ENCODE measurements at regions not wholly inside any gene's neighbourhood (a gene's known extent, or its start where the extent isn't known, plus 50 kb on each side); places are given as distances from the start of the nearest gene placed in this dataset.

DNA sequence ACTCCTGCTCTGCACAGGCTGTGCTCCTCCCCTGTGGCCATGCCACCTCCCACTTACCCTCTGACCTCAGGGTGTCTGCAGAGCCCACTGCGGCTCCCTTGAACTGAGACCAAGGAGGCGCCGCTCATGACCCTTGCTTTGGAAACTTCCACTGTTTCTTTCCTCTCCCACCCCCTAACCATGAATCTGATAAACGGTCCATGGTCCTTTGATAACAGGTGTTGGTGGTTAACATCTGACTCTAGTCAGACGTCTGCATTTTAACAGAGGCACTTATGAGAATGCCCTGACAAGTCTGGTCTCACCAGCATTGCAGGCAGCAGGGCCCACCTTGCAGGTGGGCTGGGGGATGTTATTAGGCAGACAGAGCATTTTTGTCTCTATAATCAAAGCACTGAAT, 113.6 kb upstream of the APCDD1 start:
- H3K9ac ChIP-seq (ENCODE audit: insufficient read length, low read depth): no peak overlapping the region
- no peak overlapping the region for H3K4me3 ChIP-seq (ENCODE audit: insufficient read length, low read depth)
- H3K36me3 ChIP-seq (ENCODE audit: insufficient read depth, insufficient read length, low read length): no peaks in the 10 kb centered on the region
- H3K27me3 ChIP-seq (ENCODE audit: insufficient read depth, insufficient read length): no peaks in the 10 kb centered on the region
- TF ChIP-seq YY1 (IDR thresholded peaks at IDR 0.05; ENCODE audit: insufficient read depth, insufficient read length) (no peak), SUZ12 (IDR thresholded peaks at IDR 0.05; ENCODE audit: extremely low read depth, insufficient read depth, insufficient read length) (no peak), ZNF274 (IDR thresholded peaks at IDR 0.05; ENCODE audit: low read depth, low read length) (no peak)
- no peaks in the 10 kb centered on the region for H3K4me1 ChIP-seq (ENCODE audit: insufficient read depth, insufficient read length)
- no peaks in the 10 kb centered on the region for H3K9me3 ChIP-seq (ENCODE audit: insufficient read depth, low read length)
- no peak for DNase-seq (ENCODE audit: low read depth, low spot score)

DNA sequence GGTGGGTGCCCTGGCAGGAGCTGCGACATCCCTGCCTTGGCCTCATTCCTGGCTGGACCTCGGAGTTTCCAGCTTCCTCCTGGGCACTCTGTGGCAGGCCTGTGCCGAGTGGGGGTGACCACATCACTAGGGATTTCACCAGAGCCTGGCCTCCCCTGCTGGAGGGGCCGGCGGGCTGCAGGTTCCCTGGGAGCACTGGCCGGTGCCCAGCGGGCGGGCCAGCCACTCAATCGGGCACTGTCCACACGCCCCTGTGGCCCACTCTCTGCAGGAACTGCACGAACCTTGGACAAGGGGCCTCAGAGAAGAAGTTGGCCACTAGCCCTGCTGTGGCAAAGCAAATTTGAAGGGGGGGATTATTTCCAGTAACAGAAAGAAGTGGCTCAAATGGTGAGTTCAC, 110.7 kb upstream of the APCDD1 start:
- H3K9ac ChIP-seq (ENCODE audit: insufficient read length, low read depth): no peak overlapping the region
- H3K36me3 ChIP-seq (ENCODE audit: insufficient read depth, insufficient read length, low read length): no peaks in the 10 kb centered on the region
- TF ChIP-seq YY1 (IDR thresholded peaks at IDR 0.05; ENCODE audit: insufficient read depth, insufficient read length): no peak
- H3K4me3 ChIP-seq (ENCODE audit: insufficient read length, low read depth): no peak overlapping the region
- H3K9me3 ChIP-seq (ENCODE audit: insufficient read depth, low read length): no peaks in the 10 kb centered on the region
- H3K4me1 ChIP-seq (ENCODE audit: insufficient read depth, insufficient read length): no peaks in the 10 kb centered on the region
- no peak for DNase-seq (ENCODE audit: low read depth, low spot score)
- no peaks in the 10 kb centered on the region for H3K27me3 ChIP-seq (ENCODE audit: insufficient read depth, insufficient read length)

DNA sequence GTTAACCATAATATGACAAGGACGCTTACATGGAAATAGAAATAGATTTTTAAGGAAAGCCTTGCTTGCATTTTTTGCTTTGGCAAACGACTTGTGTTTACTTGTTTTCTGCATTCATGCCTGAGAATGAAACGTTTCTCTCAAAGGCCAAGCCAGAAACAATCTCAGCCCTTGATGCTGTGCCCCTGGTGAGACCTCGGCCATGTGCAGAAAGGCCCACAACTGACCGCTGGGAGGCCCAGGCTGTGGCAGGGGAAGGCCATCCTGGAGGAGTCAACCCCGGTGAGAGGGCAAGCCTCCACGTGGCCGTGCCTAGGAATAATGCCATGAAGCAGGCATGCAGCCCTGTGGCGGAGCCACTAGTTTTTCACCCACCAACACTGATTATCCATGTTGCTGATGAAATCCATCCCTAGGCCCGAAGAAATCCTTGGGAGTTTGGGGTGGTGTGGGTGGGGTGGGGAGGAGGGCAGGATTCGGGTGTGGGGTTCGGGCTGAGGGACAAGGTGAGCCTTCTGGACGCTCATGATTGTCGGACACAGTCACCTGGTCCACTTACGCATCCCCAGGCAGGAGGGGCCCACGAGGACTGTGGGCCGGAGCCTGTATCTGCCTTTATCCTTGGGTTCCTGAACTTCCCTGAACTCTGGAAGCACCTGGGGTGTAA, 107.6 kb upstream of the APCDD1 start:
- Histone ChIP-seq H3K9me3 (ENCODE audit: insufficient read depth, low read length) (no peaks in the 10 kb centered on the region), H3K9ac (ENCODE audit: insufficient read length, low read depth) (no peak overlapping the region), H3K27me3 (ENCODE audit: insufficient read depth, insufficient read length) (no peaks in the 10 kb centered on the region), H3K36me3 (ENCODE audit: insufficient read depth, insufficient read length, low read length) (no peaks in the 10 kb centered on the region), H3K4me3 (ENCODE audit: insufficient read length, low read depth) (no peak overlapping the region), H3K4me1 (ENCODE audit: insufficient read depth, insufficient read length) (peaks cover 2% of the 10 kb centered on the region)
- TF ChIP-seq ZNF274 (IDR thresholded peaks at IDR 0.05; ENCODE audit: low read depth, low read length) (no peak), YY1 (IDR thresholded peaks at IDR 0.05; ENCODE audit: insufficient read depth, insufficient read length) (no peak), SUZ12 (IDR thresholded peaks at IDR 0.05; ENCODE audit: extremely low read depth, insufficient read depth, insufficient read length) (no peak)
- no peak for DNase-seq (ENCODE audit: low read depth, low spot score)

DNA sequence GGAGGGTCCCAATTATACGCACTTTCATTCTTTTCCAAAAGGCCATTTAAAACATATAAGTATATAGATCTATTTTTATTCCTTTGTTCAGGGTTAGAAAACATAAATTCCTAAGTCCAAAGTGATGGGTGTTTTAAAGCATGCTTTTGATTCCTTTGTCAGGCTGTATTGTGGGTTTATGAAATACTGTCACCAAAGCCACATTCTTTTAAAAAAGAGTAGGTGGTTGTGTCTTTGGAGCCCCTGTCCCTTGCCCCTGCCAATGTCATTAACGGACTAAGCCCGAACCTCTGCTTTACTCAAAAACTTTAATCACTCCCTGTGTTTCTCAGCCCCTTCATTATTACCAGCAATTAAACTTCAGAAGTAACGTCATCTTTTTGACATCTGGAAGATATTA, 104.9 kb upstream of the APCDD1 start:
- Histone ChIP-seq H3K4me3 (ENCODE audit: insufficient read length, low read depth) (no peak overlapping the region), H3K4me1 (ENCODE audit: insufficient read depth, insufficient read length) (peaks cover 2% of the 10 kb centered on the region), H3K27me3 (ENCODE audit: insufficient read depth, insufficient read length) (no peaks in the 10 kb centered on the region), H3K9me3 (ENCODE audit: insufficient read depth, low read length) (no peaks in the 10 kb centered on the region), H3K36me3 (ENCODE audit: insufficient read depth, insufficient read length, low read length) (no peaks in the 10 kb centered on the region), H3K9ac (ENCODE audit: insufficient read length, low read depth) (no peak overlapping the region)
- DNase-seq (ENCODE audit: low read depth, low spot score): no peak
- no peak for TF ChIP-seq YY1 (IDR thresholded peaks at IDR 0.05; ENCODE audit: insufficient read depth, insufficient read length)

DNA sequence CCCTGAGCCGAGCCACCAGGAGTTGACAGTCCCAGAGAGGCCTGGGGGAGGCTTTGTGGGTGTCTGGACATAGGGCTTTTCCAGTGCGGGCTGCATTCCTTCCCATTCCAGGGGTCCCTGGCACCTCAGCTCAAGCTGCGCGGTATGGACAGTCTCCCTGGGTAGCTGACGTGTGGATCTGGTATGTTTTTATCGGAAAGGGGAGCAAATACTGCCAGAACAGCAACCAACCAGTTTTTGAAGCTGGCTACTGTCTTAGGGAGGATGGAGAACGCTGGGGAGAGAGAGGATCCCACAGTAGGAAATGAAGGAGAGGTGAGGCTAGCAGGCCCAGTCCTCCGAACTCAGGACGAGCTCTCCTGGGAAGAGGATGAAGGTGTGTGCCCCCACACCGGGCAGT, 103.8 kb upstream of the APCDD1 start:
- DNase-seq (ENCODE audit: low read depth, low spot score): no peak
- no peak overlapping the region for H3K9ac ChIP-seq (ENCODE audit: insufficient read length, low read depth)
- H3K4me3 ChIP-seq (ENCODE audit: insufficient read length, low read depth): no peak overlapping the region
- H3K9me3 ChIP-seq (ENCODE audit: insufficient read depth, low read length): no peaks in the 10 kb centered on the region
- no peaks in the 10 kb centered on the region for H3K36me3 ChIP-seq (ENCODE audit: insufficient read depth, insufficient read length, low read length)
- H3K4me1 ChIP-seq (ENCODE audit: insufficient read depth, insufficient read length): peaks cover 2% of the 10 kb centered on the region
- no peak for TF ChIP-seq ZNF274 (IDR thresholded peaks at IDR 0.05; ENCODE audit: low read depth, low read length)
- no peak for TF ChIP-seq YY1 (IDR thresholded peaks at IDR 0.05; ENCODE audit: insufficient read depth, insufficient read length)
- no peak for TF ChIP-seq SUZ12 (IDR thresholded peaks at IDR 0.05; ENCODE audit: extremely low read depth, insufficient read depth, insufficient read length)
- no peaks in the 10 kb centered on the region for H3K27me3 ChIP-seq (ENCODE audit: insufficient read depth, insufficient read length)

DNA sequence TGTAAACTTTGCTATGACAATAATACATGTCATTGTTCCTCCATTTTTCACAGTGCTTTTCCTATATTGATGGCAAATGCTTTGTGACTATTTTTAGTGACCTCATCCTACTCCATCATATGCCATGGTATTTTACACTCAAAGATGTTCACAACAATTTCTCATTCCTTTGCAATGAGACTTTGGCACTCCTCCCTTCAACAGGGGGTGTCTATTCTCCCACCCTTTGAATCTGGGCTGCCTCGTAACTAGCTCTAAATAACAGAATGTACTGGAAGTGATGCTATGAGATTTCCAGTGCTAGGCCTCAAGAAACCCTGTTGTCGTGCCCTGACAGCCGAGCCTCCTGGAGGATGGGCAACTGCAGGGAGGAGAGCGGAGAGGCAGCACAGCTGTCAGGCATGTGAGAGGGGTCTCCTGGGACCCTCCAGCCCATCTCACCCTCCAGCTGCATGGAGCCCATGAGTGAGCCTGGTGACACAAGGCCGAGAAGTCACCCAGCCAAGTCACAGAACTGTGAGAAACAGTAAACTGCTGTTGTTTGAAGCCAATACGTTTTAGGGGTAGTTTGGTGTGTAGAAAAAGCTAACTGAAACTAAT, 103.1 kb upstream of the APCDD1 start:
- H3K9ac ChIP-seq (ENCODE audit: insufficient read length, low read depth): no peak overlapping the region
- peaks cover 2% of the 10 kb centered on the region for H3K4me1 ChIP-seq (ENCODE audit: insufficient read depth, insufficient read length)
- TF ChIP-seq ZNF274 (IDR thresholded peaks at IDR 0.05; ENCODE audit: low read depth, low read length) (no peak), YY1 (IDR thresholded peaks at IDR 0.05; ENCODE audit: insufficient read depth, insufficient read length) (no peak), SUZ12 (IDR thresholded peaks at IDR 0.05; ENCODE audit: extremely low read depth, insufficient read depth, insufficient read length) (no peak)
- H3K4me3 ChIP-seq (ENCODE audit: insufficient read length, low read depth): no peak overlapping the region
- H3K36me3 ChIP-seq (ENCODE audit: insufficient read depth, insufficient read length, low read length): no peaks in the 10 kb centered on the region
- no peak for DNase-seq (ENCODE audit: low read depth, low spot score)
- H3K27me3 ChIP-seq (ENCODE audit: insufficient read depth, insufficient read length): no peaks in the 10 kb centered on the region
- no peaks in the 10 kb centered on the region for H3K9me3 ChIP-seq (ENCODE audit: insufficient read depth, low read length)

DNA sequence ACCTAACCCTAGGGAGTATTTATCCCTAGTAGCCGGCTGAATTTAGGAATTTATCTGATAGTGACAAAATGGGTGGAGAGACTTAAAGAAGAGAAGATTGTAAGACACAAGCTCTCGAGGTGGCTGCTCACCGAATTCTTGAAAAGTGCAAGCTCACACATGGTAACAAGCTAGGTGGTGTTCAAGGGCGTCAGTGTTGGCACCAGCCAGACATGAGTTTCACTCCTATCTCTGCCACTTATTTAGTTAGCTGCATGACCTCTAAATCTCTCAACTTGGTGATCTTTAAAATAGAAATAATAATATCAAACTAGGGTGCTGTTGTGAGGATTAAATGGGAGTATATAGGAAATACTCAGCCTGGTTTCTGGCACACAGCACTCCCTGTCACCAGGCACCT, 102.6 kb upstream of the APCDD1 start:
- no peak for DNase-seq (ENCODE audit: low read depth, low spot score)
- H3K4me3 ChIP-seq (ENCODE audit: insufficient read length, low read depth): no peak overlapping the region
- H3K4me1 ChIP-seq (ENCODE audit: insufficient read depth, insufficient read length): peaks cover 2% of the 10 kb centered on the region
- TF ChIP-seq SUZ12 (IDR thresholded peaks at IDR 0.05; ENCODE audit: extremely low read depth, insufficient read depth, insufficient read length) (no peak), YY1 (IDR thresholded peaks at IDR 0.05; ENCODE audit: insufficient read depth, insufficient read length) (no peak), ZNF274 (IDR thresholded peaks at IDR 0.05; ENCODE audit: low read depth, low read length) (no peak)
- no peak overlapping the region for H3K9ac ChIP-seq (ENCODE audit: insufficient read length, low read depth)
- H3K27me3 ChIP-seq (ENCODE audit: insufficient read depth, insufficient read length): no peaks in the 10 kb centered on the region
- H3K36me3 ChIP-seq (ENCODE audit: insufficient read depth, insufficient read length, low read length): no peaks in the 10 kb centered on the region
- no peaks in the 10 kb centered on the region for H3K9me3 ChIP-seq (ENCODE audit: insufficient read depth, low read length)
